Liver (tissue), 8 donors: ENCODE measurements at regions not wholly inside any gene's neighbourhood (a gene's known extent, or its start where the extent isn't known, plus 50 kb on each side); places are given as distances from the start of the nearest gene placed in this dataset.

ENCODE experiments used
- DNase-seq: peaks from one replicate; pipeline ENCODE4 v3.0.0-alpha.2; 2017; ENCODE audit warnings: low spot score
- H3K27ac ChIP-seq, 2 donors: one replicate each; pipeline ENCODE4 v1.7.0; 2013; ENCODE audit warnings: inconsistent platforms in 2 of 2, low read length in 2 of 2, control low read depth in 1 of 2, low read depth in 1 of 2, mild to moderate bottlenecking in 1 of 2
- H3K27me3 ChIP-seq, 4 donors: one replicate each; pipeline versions ENCODE4 v1.6.1 to v1.7.0; 2013; ENCODE audit warnings: low read length in 3 of 4, inconsistent platforms in 1 of 4, mild to moderate bottlenecking in 1 of 4, moderate library complexity in 1 of 4; ENCODE audit not compliant: control insufficient read depth in 4 of 4, insufficient read depth in 4 of 4
- H3K36me3 ChIP-seq, 4 donors: one replicate each; pipeline versions ENCODE4 v1.6.1 to v1.7.0; 2013; ENCODE audit warnings: low read length in 3 of 4, mild to moderate bottlenecking in 3 of 4, low read depth in 1 of 4, moderate library complexity in 1 of 4; ENCODE audit not compliant: control insufficient read depth in 4 of 4, insufficient read depth in 3 of 4
- H3K4me1 ChIP-seq, 4 donors: one replicate each; pipeline versions ENCODE4 v1.6.1 to v1.7.0; 2013; ENCODE audit warnings: low read length in 3 of 4, mild to moderate bottlenecking in 3 of 4, moderate library complexity in 1 of 4; ENCODE audit not compliant: control insufficient read depth in 4 of 4, insufficient read depth in 4 of 4
- H3K4me3 ChIP-seq, 3 donors: one replicate each; pipeline versions ENCODE4 v1.6.1 to v1.7.0; 2013; ENCODE audit warnings: low read length in 3 of 3, control low read depth in 1 of 3, low read depth in 1 of 3, mild to moderate bottlenecking in 1 of 3
- H3K9ac ChIP-seq, 2 donors: one replicate each; pipeline ENCODE4 v1.7.0; 2013; ENCODE audit warnings: low read length in 2 of 2, mild to moderate bottlenecking in 2 of 2, moderate library complexity in 2 of 2, control low read depth in 1 of 2, low read depth in 1 of 2
- H3K9me3 ChIP-seq, 4 donors: one replicate each; pipeline versions ENCODE4 v1.6.1 to v1.7.0; 2013; ENCODE audit warnings: low read length in 3 of 4; ENCODE audit not compliant: control insufficient read depth in 4 of 4
- CTCF ChIP-seq: fragments of 150-350 bp; IDR thresholded peaks from 2 replicates; pipeline ENCODE4 v1.5.1; 2017; ENCODE audit warnings: improper control_type of control experiment, low read depth, low read length; ENCODE audit not compliant: missing input control
- EGR1 ChIP-seq, 2 donors: IDR thresholded peaks; 2 replicates each; pipeline ENCODE4 v1.6.1; 2016 to 2018; ENCODE audit warnings: antibody characterized with exemption in 2 of 2, low read depth in 2 of 2
- FOXA2 ChIP-seq: IDR thresholded peaks from 2 replicates; pipeline ENCODE4 v1.6.1; 2016; ENCODE audit warnings: antibody characterized with exemption
- HNF4A ChIP-seq, 2 donors: conservative IDR thresholded peaks; 2 replicates each; pipeline ENCODE4 v1.6.1; 2016; ENCODE audit warnings: antibody characterized with exemption in 2 of 2, mild to moderate bottlenecking in 2 of 2
- HNF4G ChIP-seq: IDR thresholded peaks from 2 replicates; pipeline ENCODE4 v1.6.1; 2016; ENCODE audit warnings: antibody characterized with exemption
- RAD21 ChIP-seq, 2 donors: IDR thresholded peaks; 2 replicates each; pipeline ENCODE4 v1.6.1; 2016; ENCODE audit warnings: antibody characterized with exemption in 2 of 2, mild to moderate bottlenecking in 2 of 2
- RXRA ChIP-seq, 2 donors: IDR thresholded peaks; 2 replicates each; pipeline ENCODE4 v1.6.1; 2017 to 2018; ENCODE audit warnings: antibody characterized with exemption in 2 of 2, mild to moderate bottlenecking in 1 of 2
- TAF1 ChIP-seq: conservative IDR thresholded peaks from 2 replicates; pipeline ENCODE4 v1.6.1; 2016; ENCODE audit warnings: antibody characterized with exemption, mild to moderate bottlenecking
- WGBS: extraction: QIAGEN DNeasy Blood & Tissue Kit; methylation state at CpG from one replicate; pipeline ENCODE4 v1.1.7; 2013; 5-methylcytosine and 5-hydroxymethylcytosine counted together
- TF ChIP-seq, protein P1 (sequence below): IDR thresholded peaks from 2 replicates; pipeline ENCODE4 v1.6.1; 2016; ENCODE audit warnings: antibody characterized with exemption
- TF ChIP-seq, protein P2 (sequence below): IDR thresholded peaks from 2 replicates; pipeline ENCODE4 v1.6.1; 2016; ENCODE audit warnings: antibody characterized with exemption
- donor health status: healthy.
- donor health status: healthy.
- donor health status: healthy.
- donor health status: healthy.
- donor health status: healthy.

- no peak overlapping the region for H3K9ac ChIP-seq
- H3K4me1 ChIP-seq = peaks cover 0 to 17% (median 7%) of the 10 kb centered on the region in 4 donors
- H3K9me3 ChIP-seq = no peaks in the 10 kb centered on the region
- no peaks in the 10 kb centered on the region for H3K36me3 ChIP-seq
- no peaks in the 10 kb centered on the region for H3K27me3 ChIP-seq
- no peak for DNase-seq
- TF ChIP-seq RAD21 (IDR thresholded peaks at IDR 0.05) = peak in 1 of 2 donors; percentile 10
- TF ChIP-seq, protein P1, sequence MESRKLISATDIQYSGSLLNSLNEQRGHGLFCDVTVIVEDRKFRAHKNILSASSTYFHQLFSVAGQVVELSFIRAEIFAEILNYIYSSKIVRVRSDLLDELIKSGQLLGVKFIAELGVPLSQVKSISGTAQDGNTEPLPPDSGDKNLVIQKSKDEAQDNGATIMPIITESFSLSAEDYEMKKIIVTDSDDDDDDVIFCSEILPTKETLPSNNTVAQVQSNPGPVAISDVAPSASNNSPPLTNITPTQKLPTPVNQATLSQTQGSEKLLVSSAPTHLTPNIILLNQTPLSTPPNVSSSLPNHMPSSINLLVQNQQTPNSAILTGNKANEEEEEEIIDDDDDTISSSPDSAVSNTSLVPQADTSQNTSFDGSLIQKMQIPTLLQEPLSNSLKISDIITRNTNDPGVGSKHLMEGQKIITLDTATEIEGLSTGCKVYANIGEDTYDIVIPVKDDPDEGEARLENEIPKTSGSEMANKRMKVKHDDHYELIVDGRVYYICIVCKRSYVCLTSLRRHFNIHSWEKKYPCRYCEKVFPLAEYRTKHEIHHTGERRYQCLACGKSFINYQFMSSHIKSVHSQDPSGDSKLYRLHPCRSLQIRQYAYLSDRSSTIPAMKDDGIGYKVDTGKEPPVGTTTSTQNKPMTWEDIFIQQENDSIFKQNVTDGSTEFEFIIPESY = no peak
- TF ChIP-seq, protein P2, sequence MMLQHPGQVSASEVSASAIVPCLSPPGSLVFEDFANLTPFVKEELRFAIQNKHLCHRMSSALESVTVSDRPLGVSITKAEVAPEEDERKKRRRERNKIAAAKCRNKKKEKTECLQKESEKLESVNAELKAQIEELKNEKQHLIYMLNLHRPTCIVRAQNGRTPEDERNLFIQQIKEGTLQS = no peak
- no peak for TF ChIP-seq FOXA2
- peak; percentile 1 for TF ChIP-seq CTCF
- no peak overlapping the region for H3K27ac ChIP-seq
- 36% methylated on average over 6 of the region's 6 CpGs for WGBS
- H3K4me3 ChIP-seq = no peak overlapping the region
These were observed 68.4 kb upstream of the IQCM start for GRCh38 chr4:149884046-149884445.

- WGBS = 46% methylated on average over 3 of the region's 3 CpGs
- no peaks in the 10 kb centered on the region for H3K9me3 ChIP-seq
- no peak overlapping the region for H3K9ac ChIP-seq
- DNase-seq = no peak
- TF ChIP-seq RXRA (IDR thresholded peaks at IDR 0.05) (peak in 1 of 2 donors; percentile 19), HNF4G (no peak), HNF4A (conservative IDR thresholded peaks at IDR 0.05) (peak; percentile 25 to 26), FOXA2 (no peak)
- no peak overlapping the region for H3K27ac ChIP-seq
- H3K4me3 ChIP-seq = no peak overlapping the region
- no peaks in the 10 kb centered on the region for H3K27me3 ChIP-seq
- H3K4me1 ChIP-seq = peaks cover 0 to 17% (median 7%) of the 10 kb centered on the region in 4 donors
- H3K36me3 ChIP-seq = no peaks in the 10 kb centered on the region
These were observed 69.0 kb upstream of the IQCM start for GRCh38 chr4:149884529-149885181.

GRCh38 chr4:149885896-149886295 lies 70.3 kb upstream of the IQCM start:
- Histone ChIP-seq H3K4me3 (no peak overlapping the region), H3K9me3 (no peaks in the 10 kb centered on the region), H3K9ac (no peak overlapping the region), H3K36me3 (no peaks in the 10 kb centered on the region), H3K4me1 (peaks cover 0 to 17% (median 7%) of the 10 kb centered on the region in 4 donors), H3K27me3 (no peaks in the 10 kb centered on the region), H3K27ac (no peak overlapping the region)
- no peak for DNase-seq
- no peak for TF ChIP-seq HNF4A (conservative IDR thresholded peaks at IDR 0.05)
- TF ChIP-seq, protein P1 = no peak
- TF ChIP-seq HNF4G = no peak
- TF ChIP-seq EGR1 (IDR thresholded peaks at IDR 0.05; ENCODE audit: low read depth in 2 of 2) = no peak
- no peak for TF ChIP-seq TAF1
